Left lung (tissue), 4 donors: ENCODE measurements at regions not wholly inside any gene's neighbourhood (a gene's known extent, or its start where the extent isn't known, plus 50 kb on each side); places are given as distances from the start of the nearest gene placed in this dataset.

Source experiments
- ATAC-seq: fragments of 200-7000 bp; cut with Tn5 transposase; one replicate; pipeline ENCODE4 v1.9.1; 2020; ENCODE audit warnings: moderate library complexity
- DNase-seq, 4 donors: peaks; one replicate each; pipeline ENCODE4 v3.0.0-alpha.2; 2013 to 2020
- H3K27ac ChIP-seq, 2 donors: fragments of 200-600 bp; sonication (generic) in 1 of 2; one replicate each; pipeline versions ENCODE4 v1.5.0 to v1.8.0; 2020 to 2021
- H3K27me3 ChIP-seq, 2 donors: fragments of 200-600 bp; sonication (generic) in 1 of 2; one replicate each; pipeline versions ENCODE4 v1.5.0 to v1.8.0; 2020 to 2021
- H3K36me3 ChIP-seq, 2 donors: fragments of 200-600 bp; sonication (generic) in 1 of 2; one replicate each; pipeline versions ENCODE4 v1.5.0 to v1.8.0; 2020 to 2021
- H3K4me1 ChIP-seq, 2 donors: fragments of 200-600 bp; one replicate each; pipeline ENCODE4 v1.8.0; 2021
- H3K4me3 ChIP-seq, 2 donors: fragments of 200-600 bp; sonication (generic) in 1 of 2; one replicate each; pipeline versions ENCODE4 v1.5.0 to v1.8.0; 2020 to 2021; ENCODE audit warnings: mild to moderate bottlenecking in 1 of 2
- H3K9me3 ChIP-seq, 2 donors: fragments of 200-600 bp; sonication (generic) in 1 of 2; one replicate each; pipeline versions ENCODE4 v1.5.0 to v1.8.0; 2020 to 2021
- intact Hi-C, 2 donors: fragments of 100-400 bp; cut with DNase I; formaldehyde crosslinking; loops; one replicate each; pipeline versions ENCODE4 v1.11.2 to v1.14.2; 2022
- TF ChIP-seq, protein P1 (sequence below), 2 donors: fragments of 200-600 bp; sonication (generic) in 1 of 2; IDR thresholded peaks; one replicate each; pipeline versions ENCODE4 v1.5.0 to v1.8.0; 2021; ENCODE audit warnings: antibody characterized with exemption in 2 of 2
- donor health status: DM: no; HTN: yes; CAD: no.
- donor health status: DM: no; HTN: no; CAD: no.

DNA sequence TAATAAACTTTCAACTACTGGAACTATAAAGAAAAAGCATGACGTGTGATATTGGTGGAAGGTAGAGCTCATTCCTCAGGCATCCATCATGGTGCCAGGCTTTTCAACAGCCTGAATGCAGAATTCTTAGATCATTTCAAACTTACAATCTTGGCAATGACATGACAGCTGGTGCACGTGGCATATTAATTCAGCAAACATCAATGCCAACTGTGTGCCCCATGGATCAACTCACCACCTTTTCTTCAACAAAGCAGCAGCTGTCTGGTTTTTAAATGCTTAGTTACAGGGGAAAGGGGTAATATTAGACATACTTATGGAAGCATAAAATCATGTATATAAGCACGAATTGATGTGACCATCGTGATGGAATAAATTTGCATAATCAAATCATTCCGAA is 56.0 kb upstream of the OR13F1 start:
- Histone ChIP-seq H3K4me1 (no peaks in the 10 kb centered on the region), H3K27ac (no peak overlapping the region)

More for the DNA sequence above, 56.0 kb upstream of the OR13F1 start:
- Histone ChIP-seq H3K9me3 (no peaks in the 10 kb centered on the region), H3K27me3 (no peaks in the 10 kb centered on the region), H3K4me3 (no peak overlapping the region), H3K36me3 (no peaks in the 10 kb centered on the region)
- intact Hi-C loops = no loop called here
- TF ChIP-seq, protein P1, sequence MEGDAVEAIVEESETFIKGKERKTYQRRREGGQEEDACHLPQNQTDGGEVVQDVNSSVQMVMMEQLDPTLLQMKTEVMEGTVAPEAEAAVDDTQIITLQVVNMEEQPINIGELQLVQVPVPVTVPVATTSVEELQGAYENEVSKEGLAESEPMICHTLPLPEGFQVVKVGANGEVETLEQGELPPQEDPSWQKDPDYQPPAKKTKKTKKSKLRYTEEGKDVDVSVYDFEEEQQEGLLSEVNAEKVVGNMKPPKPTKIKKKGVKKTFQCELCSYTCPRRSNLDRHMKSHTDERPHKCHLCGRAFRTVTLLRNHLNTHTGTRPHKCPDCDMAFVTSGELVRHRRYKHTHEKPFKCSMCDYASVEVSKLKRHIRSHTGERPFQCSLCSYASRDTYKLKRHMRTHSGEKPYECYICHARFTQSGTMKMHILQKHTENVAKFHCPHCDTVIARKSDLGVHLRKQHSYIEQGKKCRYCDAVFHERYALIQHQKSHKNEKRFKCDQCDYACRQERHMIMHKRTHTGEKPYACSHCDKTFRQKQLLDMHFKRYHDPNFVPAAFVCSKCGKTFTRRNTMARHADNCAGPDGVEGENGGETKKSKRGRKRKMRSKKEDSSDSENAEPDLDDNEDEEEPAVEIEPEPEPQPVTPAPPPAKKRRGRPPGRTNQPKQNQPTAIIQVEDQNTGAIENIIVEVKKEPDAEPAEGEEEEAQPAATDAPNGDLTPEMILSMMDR (IDR thresholded peaks at IDR 0.05) = no peak
- ATAC-seq = no peak
- no peak for DNase-seq
